Lower leg skin (tissue), 4 donors: ENCODE measurements at regions not wholly inside any gene's neighbourhood (a gene's known extent, or its start where the extent isn't known, plus 50 kb on each side); places are given as distances from the start of the nearest gene placed in this dataset.
"Not testable (repeated sequence)": the region's sequence is repeated elsewhere in the genome, so short reads cannot be mapped to it uniquely, and the experiment has no call there.

ENCODE experiments used
- DNase-seq, 2 donors: peaks; one replicate each; pipeline ENCODE4 v3.0.0-alpha.2; 2019; ENCODE audit warnings: low spot score in 2 of 2
- H3K4me3 ChIP-seq: fragments of 200-600 bp; sonication (generic); 2 replicates; pipeline ENCODE4 v1.5.1; 2017; ENCODE audit warnings: mild to moderate bottlenecking, low read depth; ENCODE audit not compliant: poor library complexity, severe bottlenecking
- POLR2A ChIP-seq, 2 donors: fragments of 450-650 bp; IDR thresholded peaks; one replicate each; pipeline ENCODE4 v1.6.1; 2016 to 2017; ENCODE audit warnings: antibody characterized with exemption in 2 of 2, mild to moderate bottlenecking in 1 of 2, moderate library complexity in 1 of 2
- WGBS, 2 donors: methylation state at CpG; one replicate each; pipeline ENCODE4 v1.1.5; 2018; 5-methylcytosine and 5-hydroxymethylcytosine counted together
- intact Hi-C: fragments of 100-400 bp; cut with DNase I; formaldehyde crosslinking; loops from one replicate; pipeline ENCODE4 v1.15.0; 2023; ENCODE audit warnings: low total_unique reads
- TF ChIP-seq, protein P1 (sequence below), 3 donors: fragments of 450-650 bp; IDR thresholded peaks; one replicate each; pipeline ENCODE4 v1.5.1; 2016; ENCODE audit warnings: antibody characterized with exemption in 3 of 3, mild to moderate bottlenecking in 3 of 3, moderate library complexity in 2 of 3

GRCh38 chr12:68387338-68387737, 55.2 kb upstream of the MDM1 start:
- H3K4me3 ChIP-seq, result no peak overlapping the region
- DNase-seq, result no peak
- intact Hi-C loops, result no loop called here
- TF ChIP-seq, protein P1, sequence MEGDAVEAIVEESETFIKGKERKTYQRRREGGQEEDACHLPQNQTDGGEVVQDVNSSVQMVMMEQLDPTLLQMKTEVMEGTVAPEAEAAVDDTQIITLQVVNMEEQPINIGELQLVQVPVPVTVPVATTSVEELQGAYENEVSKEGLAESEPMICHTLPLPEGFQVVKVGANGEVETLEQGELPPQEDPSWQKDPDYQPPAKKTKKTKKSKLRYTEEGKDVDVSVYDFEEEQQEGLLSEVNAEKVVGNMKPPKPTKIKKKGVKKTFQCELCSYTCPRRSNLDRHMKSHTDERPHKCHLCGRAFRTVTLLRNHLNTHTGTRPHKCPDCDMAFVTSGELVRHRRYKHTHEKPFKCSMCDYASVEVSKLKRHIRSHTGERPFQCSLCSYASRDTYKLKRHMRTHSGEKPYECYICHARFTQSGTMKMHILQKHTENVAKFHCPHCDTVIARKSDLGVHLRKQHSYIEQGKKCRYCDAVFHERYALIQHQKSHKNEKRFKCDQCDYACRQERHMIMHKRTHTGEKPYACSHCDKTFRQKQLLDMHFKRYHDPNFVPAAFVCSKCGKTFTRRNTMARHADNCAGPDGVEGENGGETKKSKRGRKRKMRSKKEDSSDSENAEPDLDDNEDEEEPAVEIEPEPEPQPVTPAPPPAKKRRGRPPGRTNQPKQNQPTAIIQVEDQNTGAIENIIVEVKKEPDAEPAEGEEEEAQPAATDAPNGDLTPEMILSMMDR (IDR thresholded peaks at IDR 0.05), result no peak
- TF ChIP-seq POLR2A (IDR thresholded peaks at IDR 0.05), result no peak
- 90 to 100% methylated on average over 1 of the region's 1 CpG for WGBS, 2 donors

- intact Hi-C loops, result no loop called here
- DNase-seq, result no peak
- H3K4me3 ChIP-seq, result no peak overlapping the region
- TF ChIP-seq, protein P1 (IDR thresholded peaks at IDR 0.05), result no peak
- no peak for TF ChIP-seq POLR2A (IDR thresholded peaks at IDR 0.05)
- 90 to 95% methylated on average over 1 of the region's 1 CpG for WGBS, 2 donors
Observed at GRCh38 chr12:68389305-68389704, 57.1 kb upstream of the MDM1 start.

DNA sequence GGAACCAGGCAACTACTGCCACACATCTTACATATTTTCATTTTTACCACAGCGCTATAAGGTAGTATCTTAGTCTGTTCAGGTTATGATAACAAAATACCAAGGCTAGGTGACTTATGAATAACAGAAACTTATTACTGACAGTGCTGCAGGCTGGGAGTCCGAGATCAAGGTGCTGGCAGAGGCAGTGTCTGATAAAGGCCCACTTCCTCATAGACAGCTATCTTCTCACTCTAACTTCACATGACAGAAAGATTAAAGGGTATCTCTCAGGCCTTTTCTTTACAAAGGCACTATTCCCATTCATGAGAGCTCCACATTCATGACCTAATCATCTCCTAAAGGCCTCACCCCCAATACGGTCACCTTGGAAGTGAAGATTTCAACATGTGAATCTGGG, 59.8 kb upstream of the MDM1 start:
- no peak for DNase-seq
- TF ChIP-seq, protein P1 (IDR thresholded peaks at IDR 0.05), result no peak
- TF ChIP-seq POLR2A (IDR thresholded peaks at IDR 0.05), result no peak
- H3K4me3 ChIP-seq, result no peak overlapping the region
- intact Hi-C loops, result no loop called here
- WGBS, 2 donors, result 95 to 96% methylated on average over 3 of the region's 3 CpGs

- H3K4me3 ChIP-seq, result no peak overlapping the region
- intact Hi-C loops, result no loop called here
- DNase-seq, result no peak
- TF ChIP-seq POLR2A (IDR thresholded peaks at IDR 0.05), result no peak
- TF ChIP-seq, protein P1 (IDR thresholded peaks at IDR 0.05), result no peak
Observed at GRCh38 chr12:68392376-68392775, 60.2 kb upstream of the MDM1 start.

- H3K4me3 ChIP-seq, result no peak overlapping the region
- intact Hi-C loops, result no loop called here
- no peak for DNase-seq
- TF ChIP-seq, protein P1 (IDR thresholded peaks at IDR 0.05), result no peak
- TF ChIP-seq POLR2A (IDR thresholded peaks at IDR 0.05), result no peak
- 76 to 78% methylated on average over 4 of the region's 4 CpGs for WGBS, 2 donors
Observed at GRCh38 chr12:68393417-68393816, 61.3 kb upstream of the MDM1 start.

DNA sequence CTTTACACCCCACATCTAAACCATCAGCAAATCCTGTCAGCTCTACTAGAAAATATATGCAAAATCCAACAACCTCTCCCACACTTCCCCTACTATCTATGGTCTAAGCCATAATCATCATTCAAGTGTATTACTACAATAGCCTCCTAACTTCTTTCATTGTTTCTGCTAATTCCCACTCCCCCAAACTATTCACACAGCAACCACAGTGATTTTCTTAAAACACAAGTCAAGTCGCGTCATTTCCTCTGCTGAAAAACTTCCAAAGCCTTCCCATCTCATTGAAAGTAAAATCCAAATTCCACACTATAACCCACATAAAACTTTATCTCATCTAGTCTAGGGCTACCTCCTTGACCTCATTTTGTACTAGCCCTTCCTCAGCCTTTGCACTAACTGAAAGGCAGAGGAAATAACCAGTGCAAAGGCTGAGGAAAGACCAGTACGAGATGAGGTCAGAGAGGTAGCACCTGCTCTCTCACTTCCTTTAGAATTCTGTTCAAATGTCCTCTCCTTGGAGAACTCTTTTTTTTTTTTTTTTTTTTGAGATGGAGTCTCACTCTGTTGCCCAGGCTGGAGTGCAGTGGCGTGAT, 65.5 kb upstream of the MDM1 start:
- no peak for DNase-seq
- 86 to 96% methylated on average over 4 of the region's 4 CpGs for whole genome bisulfite sequencing, 2 donors
- no peak overlapping the region for H3K4me3 ChIP-seq
- intact Hi-C loops, result no loop called here
- TF ChIP-seq, protein P1 (IDR thresholded peaks at IDR 0.05), result no peak
- no peak for TF ChIP-seq POLR2A (IDR thresholded peaks at IDR 0.05)

- 99% methylated on average over 6 of the region's 6 CpGs for WGBS, 2 donors
- intact Hi-C loops, H3K4me3 ChIP-seq, DNase-seq: not testable (repeated sequence)
Observed at GRCh38 chr12:68398689-68399088, 66.5 kb upstream of the MDM1 start.
